ENCODE measurements at regions not wholly inside any gene's neighbourhood (a gene's known extent, or its start where the extent isn't known, plus 50 kb on each side); places are given as distances from the start of the nearest gene placed in this dataset.

GRCh38 chr5:153159616-153160015, 330.9 kb upstream of the GRIA1 start:
- Histone ChIP-seq H3K27ac (no peak overlapping the region), H3K27me3 (no peaks in the 10 kb centered on the region), H3K9me3 (no peaks in the 10 kb centered on the region), H3K4me3 (no peak overlapping the region), H3K36me3 (no peaks in the 10 kb centered on the region), H3K4me1 (no peaks in the 10 kb centered on the region)
- no peak for TF ChIP-seq POLR2AphosphoS5 (IDR thresholded peaks at IDR 0.05)
- TF ChIP-seq CTCF (IDR thresholded peaks at IDR 0.05), result no peak
- no peak for TF ChIP-seq POLR2A (IDR thresholded peaks at IDR 0.05)
- no peak for TF ChIP-seq EP300 (IDR thresholded peaks at IDR 0.05)
- WGBS, result 40% methylated on average over 3 of the region's 3 CpGs
- no peak for DNase-seq (ENCODE audit: low spot score in 2 of 2)

GRCh38 chr5:153168241-153168640, 322.2 kb upstream of the GRIA1 start:
- H3K4me3 ChIP-seq, result no peak overlapping the region
- H3K27ac ChIP-seq, result no peak overlapping the region
- no peak for TF ChIP-seq EP300 (IDR thresholded peaks at IDR 0.05)
- no peak for TF ChIP-seq POLR2A (IDR thresholded peaks at IDR 0.05)
- TF ChIP-seq POLR2AphosphoS5 (IDR thresholded peaks at IDR 0.05), result no peak
- TF ChIP-seq CTCF (IDR thresholded peaks at IDR 0.05), result no peak
- H3K9me3 ChIP-seq, result no peaks in the 10 kb centered on the region
- no peaks in the 10 kb centered on the region for H3K36me3 ChIP-seq
- 77% methylated on average over 1 of the region's 1 CpG for WGBS
- no peaks in the 10 kb centered on the region for H3K27me3 ChIP-seq
- no peak for DNase-seq (ENCODE audit: low spot score in 2 of 2)
- H3K4me1 ChIP-seq, result no peaks in the 10 kb centered on the region

GRCh38 chr5:153187503-153187902, 303.0 kb upstream of the GRIA1 start:
- DNase-seq (ENCODE audit: low spot score in 2 of 2), result no peak

DNA sequence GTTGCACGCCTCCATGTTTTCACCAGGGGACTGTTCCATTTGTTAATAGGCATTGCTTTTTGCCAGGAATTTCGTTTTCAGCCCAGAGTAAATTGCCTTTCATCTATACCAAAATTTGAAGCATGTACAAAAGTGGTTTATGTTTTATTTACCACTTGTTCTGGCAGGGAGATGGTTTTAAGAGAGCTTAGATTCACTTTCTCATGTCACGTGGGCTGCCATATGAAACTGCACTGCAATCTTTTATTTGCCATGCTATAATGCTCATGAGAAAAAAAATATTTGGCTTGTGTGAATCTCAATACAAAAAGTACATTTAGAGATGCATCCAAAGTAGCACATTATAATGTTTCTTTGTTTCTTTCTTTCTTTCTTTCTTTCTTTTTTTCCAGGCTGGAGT, 284.1 kb upstream of the GRIA1 start:
- Histone ChIP-seq H3K4me1 (no peaks in the 10 kb centered on the region), H3K4me3 (no peak overlapping the region), H3K9me3 (no peaks in the 10 kb centered on the region), H3K27ac (no peak overlapping the region), H3K27me3 (no peaks in the 10 kb centered on the region), H3K36me3 (no peaks in the 10 kb centered on the region)
- TF ChIP-seq EP300 (IDR thresholded peaks at IDR 0.05), result no peak
- TF ChIP-seq POLR2AphosphoS5 (IDR thresholded peaks at IDR 0.05), result no peak
- TF ChIP-seq POLR2A (IDR thresholded peaks at IDR 0.05), result no peak
- no peak for TF ChIP-seq CTCF (IDR thresholded peaks at IDR 0.05)
- DNase-seq (ENCODE audit: low spot score in 2 of 2), result no peak
- 57% methylated on average over 3 of the region's 3 CpGs for WGBS

More at GRCh38 chr5:153187503-153187902, 303.0 kb upstream of the GRIA1 start:
- WGBS, result 85% methylated on average over 1 of the region's 1 CpG
- no peak overlapping the region for H3K27ac ChIP-seq
- no peak for TF ChIP-seq POLR2AphosphoS5 (IDR thresholded peaks at IDR 0.05)
- TF ChIP-seq EP300 (IDR thresholded peaks at IDR 0.05), result no peak
- TF ChIP-seq POLR2A (IDR thresholded peaks at IDR 0.05), result no peak
- no peak for TF ChIP-seq CTCF (IDR thresholded peaks at IDR 0.05)
- H3K4me1 ChIP-seq, result no peaks in the 10 kb centered on the region
- H3K4me3 ChIP-seq, result no peak overlapping the region
- no peaks in the 10 kb centered on the region for H3K27me3 ChIP-seq
- H3K36me3 ChIP-seq, result no peaks in the 10 kb centered on the region
- H3K9me3 ChIP-seq, result no peaks in the 10 kb centered on the region

DNA sequence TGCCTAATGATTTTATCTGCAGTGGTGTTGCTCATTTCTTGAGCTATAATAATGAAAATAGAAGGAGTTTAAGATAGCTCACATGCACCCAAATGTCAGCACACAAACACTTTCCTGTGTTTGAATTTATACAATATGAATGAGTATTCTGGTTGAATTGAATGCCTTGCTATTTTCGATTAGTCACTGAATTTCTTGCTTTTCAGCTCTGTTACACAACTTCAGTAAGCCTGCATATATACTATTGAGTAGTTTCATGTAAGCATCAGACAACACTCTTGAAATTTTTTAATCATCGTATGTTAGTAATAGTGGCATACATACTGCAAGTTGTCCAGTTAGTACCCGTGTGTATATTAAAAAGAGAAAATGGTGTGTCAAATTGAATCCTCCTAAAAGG, 281.5 kb upstream of the GRIA1 start:
- Histone ChIP-seq H3K27me3 (no peaks in the 10 kb centered on the region), H3K27ac (no peak overlapping the region), H3K36me3 (no peaks in the 10 kb centered on the region), H3K4me3 (no peak overlapping the region), H3K9me3 (no peaks in the 10 kb centered on the region), H3K4me1 (no peaks in the 10 kb centered on the region)
- WGBS, result 94% methylated on average over 3 of the region's 3 CpGs
- no peak for TF ChIP-seq EP300 (IDR thresholded peaks at IDR 0.05)
- TF ChIP-seq CTCF (IDR thresholded peaks at IDR 0.05), result no peak
- no peak for TF ChIP-seq POLR2A (IDR thresholded peaks at IDR 0.05)
- no peak for TF ChIP-seq POLR2AphosphoS5 (IDR thresholded peaks at IDR 0.05)
- no peak for DNase-seq (ENCODE audit: low spot score in 2 of 2)
